ENCODE measurements at regions not wholly inside any gene's neighbourhood (a gene's known extent, or its start where the extent isn't known, plus 50 kb on each side); places are given as distances from the start of the nearest gene placed in this dataset.

DNA sequence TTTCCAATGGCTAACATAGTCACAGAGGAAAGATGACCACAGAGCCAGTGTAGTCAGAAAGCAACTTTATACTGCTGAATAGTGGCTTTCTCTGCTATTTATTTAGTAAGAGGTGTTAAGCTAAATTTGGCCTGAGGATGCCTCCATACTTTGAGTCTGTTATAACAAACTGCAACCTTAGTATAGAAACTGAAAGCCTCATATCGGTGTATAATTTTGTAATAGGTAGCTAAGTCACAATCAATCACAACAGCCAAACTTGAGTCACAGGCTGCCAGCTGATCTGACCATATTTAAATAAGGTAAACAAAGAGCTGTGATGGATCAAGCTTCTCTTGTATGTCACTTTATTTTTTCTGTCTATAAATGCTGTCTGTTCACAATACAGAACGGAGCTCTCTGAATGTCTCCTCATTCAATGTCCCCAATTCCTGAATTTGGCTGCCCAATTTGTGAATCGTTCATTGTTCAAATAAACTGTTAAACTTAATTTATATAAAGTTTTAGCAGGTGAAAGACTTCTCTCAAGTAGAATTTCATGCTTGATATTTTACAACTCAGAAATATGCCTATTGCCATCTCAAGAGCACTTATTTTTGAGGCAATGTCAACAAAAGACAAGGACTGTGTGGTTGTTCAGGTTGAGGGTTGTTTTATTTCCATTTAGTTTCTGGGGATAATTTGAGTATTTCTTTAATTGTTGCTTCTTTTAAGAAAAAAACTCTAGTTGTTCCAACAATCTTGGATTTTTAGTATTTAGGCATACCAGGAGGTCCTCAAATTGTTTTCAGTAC, 339.7 kb upstream of the B3GALT2 start:
- no peaks in the 10 kb centered on the region for H3K27me3 ChIP-seq (ENCODE audit: insufficient read depth, low read length)
- RAD21 ChIA-PET (ENCODE audit: low non-redundant PET in 1 of 2, low total read pairs in 2 of 2, uncharacterized antibody in 2 of 2, unreplicated experiment in 2 of 2): no interaction called here
- BruUV-seq (replicated peaks): no TSS peak
- CTCF ChIA-PET: no interaction called here
- no peaks in the 10 kb centered on the region for H3K79me2 ChIP-seq (ENCODE audit: insufficient read depth, low read length)
- ATAC-seq: no peak
- H3K4me1 ChIP-seq (ENCODE audit: control insufficient read depth in 1 of 2, insufficient read depth in 2 of 2, low read length in 2 of 2): no peaks in the 10 kb centered on the region
- no peak overlapping the region for H3K27ac ChIP-seq (ENCODE audit: low read depth, low read length)
- no peaks in the 10 kb centered on the region for H4K20me1 ChIP-seq (ENCODE audit: insufficient read depth)
- H3K4me3 ChIP-seq (replicated peaks in 1 of 2; ENCODE audit: low read depth in 1 of 2, low read length in 2 of 2): no peak overlapping the region
- no peaks in the 10 kb centered on the region for H3K9me3 ChIP-seq (ENCODE audit: control insufficient read depth in 1 of 2, insufficient read depth in 1 of 2, low read depth in 1 of 2, low read length in 2 of 2)
- no peaks in the 10 kb centered on the region for H3K36me3 ChIP-seq (ENCODE audit: control insufficient read depth in 1 of 2, insufficient read depth in 2 of 2, low read length in 2 of 2)
- DNase-seq (ENCODE audit: low read depth, low spot score): no peak
- H3K9ac ChIP-seq (ENCODE audit: low read length): no peak overlapping the region
- POLR2A ChIA-PET: no interaction called here
- H3K4me2 ChIP-seq (ENCODE audit: low read length): no peak overlapping the region
- peaks cover 2% of the 10 kb centered on the region; the same call in 1 of the 2 replicates for H3K9me2 ChIP-seq (ENCODE audit: insufficient read depth)
- H2AFZ ChIP-seq (ENCODE audit: low read depth, low read length, poor library complexity, severe bottlenecking): no peak overlapping the region
- intact Hi-C loops (cut with micrococcal nuclease): no loop called here
- TF ChIP-seq, protein P1, sequence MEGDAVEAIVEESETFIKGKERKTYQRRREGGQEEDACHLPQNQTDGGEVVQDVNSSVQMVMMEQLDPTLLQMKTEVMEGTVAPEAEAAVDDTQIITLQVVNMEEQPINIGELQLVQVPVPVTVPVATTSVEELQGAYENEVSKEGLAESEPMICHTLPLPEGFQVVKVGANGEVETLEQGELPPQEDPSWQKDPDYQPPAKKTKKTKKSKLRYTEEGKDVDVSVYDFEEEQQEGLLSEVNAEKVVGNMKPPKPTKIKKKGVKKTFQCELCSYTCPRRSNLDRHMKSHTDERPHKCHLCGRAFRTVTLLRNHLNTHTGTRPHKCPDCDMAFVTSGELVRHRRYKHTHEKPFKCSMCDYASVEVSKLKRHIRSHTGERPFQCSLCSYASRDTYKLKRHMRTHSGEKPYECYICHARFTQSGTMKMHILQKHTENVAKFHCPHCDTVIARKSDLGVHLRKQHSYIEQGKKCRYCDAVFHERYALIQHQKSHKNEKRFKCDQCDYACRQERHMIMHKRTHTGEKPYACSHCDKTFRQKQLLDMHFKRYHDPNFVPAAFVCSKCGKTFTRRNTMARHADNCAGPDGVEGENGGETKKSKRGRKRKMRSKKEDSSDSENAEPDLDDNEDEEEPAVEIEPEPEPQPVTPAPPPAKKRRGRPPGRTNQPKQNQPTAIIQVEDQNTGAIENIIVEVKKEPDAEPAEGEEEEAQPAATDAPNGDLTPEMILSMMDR (IDR thresholded peaks at IDR 0.05 in 2 of 3, conservative IDR thresholded peaks at IDR 0.05 in 1 of 3; ENCODE audit: borderline replicate concordance in 1 of 3, insufficient read depth in 1 of 3, low read depth in 2 of 3, low read length in 2 of 3): no peak
- TF ChIP-seq JUND (IDR thresholded peaks at IDR 0.05) (no peak), CBX3 (IDR thresholded peaks at IDR 0.05; ENCODE audit: low read depth) (no peak), YY1 (IDR thresholded peaks at IDR 0.05; ENCODE audit: extremely low read depth, insufficient replicate concordance, low read depth, low read length) (no peak), SRF (IDR thresholded peaks at IDR 0.05; ENCODE audit: low read depth) (no peak), FOSL1 (IDR thresholded peaks at IDR 0.05; ENCODE audit: low read depth) (no peak), EGR1 (IDR thresholded peaks at IDR 0.05; ENCODE audit: low read depth) (no peak), CEBPB (IDR thresholded peaks at IDR 0.05; ENCODE audit: low read depth) (no peak)

DNA sequence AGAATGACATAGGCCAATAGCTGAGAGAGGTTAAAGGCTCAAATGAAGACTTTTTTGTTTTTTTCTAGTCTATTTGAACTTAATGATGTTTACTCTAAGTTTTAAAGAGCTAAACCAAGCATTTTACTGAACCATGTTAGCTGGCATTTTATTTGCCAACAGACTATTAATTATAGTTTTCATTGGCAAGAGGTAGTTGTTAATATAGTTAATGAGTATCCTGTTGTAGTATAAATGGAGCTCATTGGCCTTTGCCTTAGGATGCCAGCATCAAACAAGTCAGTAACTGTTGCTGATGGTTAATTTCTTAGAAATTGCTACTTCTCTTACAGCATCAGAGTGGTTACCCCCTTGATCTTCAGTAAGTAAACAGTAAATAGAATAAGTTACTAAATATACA, 339.0 kb upstream of the B3GALT2 start:
- H3K79me2 ChIP-seq (ENCODE audit: insufficient read depth, low read length): no peaks in the 10 kb centered on the region
- no peak overlapping the region for H3K9ac ChIP-seq (ENCODE audit: low read length)
- POLR2A ChIA-PET: no interaction called here
- CTCF ChIA-PET: no interaction called here
- intact Hi-C loops (cut with micrococcal nuclease): no loop called here
- no peaks in the 10 kb centered on the region for H3K27me3 ChIP-seq (ENCODE audit: insufficient read depth, low read length)
- no peaks in the 10 kb centered on the region for H3K36me3 ChIP-seq (ENCODE audit: control insufficient read depth in 1 of 2, insufficient read depth in 2 of 2, low read length in 2 of 2)
- RAD21 ChIA-PET (ENCODE audit: low non-redundant PET in 1 of 2, low total read pairs in 2 of 2, uncharacterized antibody in 2 of 2, unreplicated experiment in 2 of 2): no interaction called here
- no peak overlapping the region for H3K4me2 ChIP-seq (ENCODE audit: low read length)
- H3K9me3 ChIP-seq (ENCODE audit: control insufficient read depth in 1 of 2, insufficient read depth in 1 of 2, low read depth in 1 of 2, low read length in 2 of 2): no peaks in the 10 kb centered on the region
- no peaks in the 10 kb centered on the region for H3K4me1 ChIP-seq (ENCODE audit: control insufficient read depth in 1 of 2, insufficient read depth in 2 of 2, low read length in 2 of 2)
- no peak overlapping the region for H2AFZ ChIP-seq (ENCODE audit: low read depth, low read length, poor library complexity, severe bottlenecking)
- H3K4me3 ChIP-seq (replicated peaks in 1 of 2; ENCODE audit: low read depth in 1 of 2, low read length in 2 of 2): no peak overlapping the region
- no peaks in the 10 kb centered on the region for H4K20me1 ChIP-seq (ENCODE audit: insufficient read depth)
- DNase-seq (ENCODE audit: low read depth, low spot score) (no peak), ATAC-seq (no peak)
- no TSS peak for BruUV-seq (replicated peaks)
- no peaks in the 10 kb centered on the region for H3K9me2 ChIP-seq (ENCODE audit: insufficient read depth)
- H3K27ac ChIP-seq (ENCODE audit: low read depth, low read length): no peak overlapping the region
- no peak for TF ChIP-seq CBX3 (IDR thresholded peaks at IDR 0.05; ENCODE audit: low read depth)
- TF ChIP-seq, protein P2, sequence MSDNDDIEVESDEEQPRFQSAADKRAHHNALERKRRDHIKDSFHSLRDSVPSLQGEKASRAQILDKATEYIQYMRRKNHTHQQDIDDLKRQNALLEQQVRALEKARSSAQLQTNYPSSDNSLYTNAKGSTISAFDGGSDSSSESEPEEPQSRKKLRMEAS (IDR thresholded peaks at IDR 0.05): no peak
- no peak for TF ChIP-seq FOSL1 (IDR thresholded peaks at IDR 0.05; ENCODE audit: low read depth)
- no peak for TF ChIP-seq EGR1 (IDR thresholded peaks at IDR 0.05; ENCODE audit: low read depth)
- no peak for TF ChIP-seq ELF1 (IDR thresholded peaks at IDR 0.05; ENCODE audit: borderline replicate concordance, low read depth)
- TF ChIP-seq, protein P1 (IDR thresholded peaks at IDR 0.05 in 2 of 3, conservative IDR thresholded peaks at IDR 0.05 in 1 of 3; ENCODE audit: borderline replicate concordance in 1 of 3, insufficient read depth in 1 of 3, low read depth in 2 of 3, low read length in 2 of 3): no peak
- TF ChIP-seq RAD21 (IDR thresholded peaks at IDR 0.05; ENCODE audit: low read depth): no peak

Data from HCT116 (cell line).